ENCODE measurements at regions not wholly inside any gene's neighbourhood (a gene's known extent, or its start where the extent isn't known, plus 50 kb on each side); places are given as distances from the start of the nearest gene placed in this dataset.

DNA sequence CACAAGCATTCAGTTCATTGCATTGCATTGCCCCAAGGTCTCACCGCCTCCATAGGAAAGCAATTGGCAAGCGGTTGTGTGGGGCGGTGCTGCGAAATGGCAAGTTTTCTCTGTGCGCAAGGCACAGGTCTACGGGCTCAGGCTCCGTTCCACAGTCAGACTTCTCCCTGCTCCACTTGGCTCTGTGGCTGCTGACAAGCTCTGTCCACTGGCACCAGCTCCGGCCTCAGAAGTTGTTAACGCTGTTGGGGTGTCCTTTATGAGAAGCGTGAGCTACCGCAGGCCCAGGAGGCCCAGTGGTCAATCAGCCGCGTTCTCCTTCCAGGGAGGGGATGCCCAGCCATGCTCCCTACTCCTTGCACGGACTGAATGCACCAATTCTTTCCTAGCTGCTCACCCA is 87.0 kb upstream of the GATA6 start:
- TF ChIP-seq TAF1 (IDR thresholded peaks at IDR 0.05; ENCODE audit: low read depth, low read length) (no peak), SPI1 (IDR thresholded peaks at IDR 0.05; ENCODE audit: low read depth, low read length) (no peak), POLR2A (IDR thresholded peaks at IDR 0.05; ENCODE audit: low read depth, low read length) (no peak), POU2F2 (IDR thresholded peaks at IDR 0.05; ENCODE audit: low read depth, low read length) (no peak), POLR2AphosphoS5 (IDR thresholded peaks at IDR 0.05; ENCODE audit: low read depth, low read length) (no peak), PAX5 (IDR thresholded peaks at IDR 0.05; ENCODE audit: insufficient read depth, low read length, severe bottlenecking) (no peak)
- DNase-seq (ENCODE audit: insufficient read length, low spot score) (no peak), FAIRE-seq (no peak)

DNA sequence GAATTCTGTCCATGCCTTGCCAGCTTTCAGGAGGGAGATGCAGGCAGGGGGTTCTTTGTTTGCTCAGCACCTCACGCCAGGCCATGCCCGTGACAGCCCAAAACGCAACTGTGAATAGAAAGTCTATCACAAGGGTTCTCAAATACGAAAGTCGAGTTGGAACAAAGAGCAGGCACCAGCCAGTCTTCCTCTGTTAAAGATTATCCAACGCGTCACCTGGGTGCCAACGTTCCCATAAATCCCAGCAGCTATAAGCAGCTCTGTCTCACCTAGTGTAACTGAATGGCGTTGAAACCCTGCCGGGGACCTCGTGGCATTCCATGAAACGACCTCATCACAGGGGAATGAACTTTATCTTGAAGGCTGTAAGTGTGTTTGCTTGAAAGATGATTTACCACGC is 84.8 kb upstream of the GATA6 start:
- TF ChIP-seq POU2F2 (IDR thresholded peaks at IDR 0.05; ENCODE audit: low read depth, low read length) (no peak), POLR2A (IDR thresholded peaks at IDR 0.05; ENCODE audit: low read depth, low read length) (no peak), POLR2AphosphoS5 (IDR thresholded peaks at IDR 0.05; ENCODE audit: low read depth, low read length) (no peak), PAX5 (IDR thresholded peaks at IDR 0.05; ENCODE audit: insufficient read depth, low read length, severe bottlenecking) (no peak), TAF1 (IDR thresholded peaks at IDR 0.05; ENCODE audit: low read depth, low read length) (no peak), SPI1 (IDR thresholded peaks at IDR 0.05; ENCODE audit: low read depth, low read length) (no peak)
- DNase-seq (ENCODE audit: insufficient read length, low spot score): no peak
- FAIRE-seq: no peak

DNA sequence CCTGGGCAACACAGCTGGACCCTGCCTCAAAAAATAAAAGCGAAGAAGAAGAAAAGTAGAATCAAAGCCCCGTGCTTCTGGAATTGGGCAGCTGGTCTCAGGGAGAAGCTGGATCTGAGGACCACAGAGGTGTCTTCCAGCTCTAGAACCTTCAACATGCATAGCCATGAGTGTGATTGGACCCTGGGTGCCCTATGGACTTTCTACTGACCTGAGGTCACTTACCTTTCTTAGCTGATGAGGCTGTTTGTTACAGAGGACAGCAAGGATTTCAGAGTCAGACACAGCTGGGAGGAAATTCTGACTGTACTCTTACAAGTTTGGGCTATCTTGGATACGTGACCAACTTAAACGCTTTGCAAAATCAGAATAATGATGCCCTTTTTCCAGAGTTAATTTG is 82.4 kb upstream of the GATA6 start:
- DNase-seq (ENCODE audit: insufficient read length, low spot score) (no peak), FAIRE-seq (no peak)
- TF ChIP-seq SPI1 (IDR thresholded peaks at IDR 0.05; ENCODE audit: low read depth, low read length) (no peak), POLR2A (IDR thresholded peaks at IDR 0.05; ENCODE audit: low read depth, low read length) (no peak), TAF1 (IDR thresholded peaks at IDR 0.05; ENCODE audit: low read depth, low read length) (no peak), POU2F2 (IDR thresholded peaks at IDR 0.05; ENCODE audit: low read depth, low read length) (no peak), PAX5 (IDR thresholded peaks at IDR 0.05; ENCODE audit: insufficient read depth, low read length, severe bottlenecking) (no peak), POLR2AphosphoS5 (IDR thresholded peaks at IDR 0.05; ENCODE audit: low read depth, low read length) (no peak)

DNA sequence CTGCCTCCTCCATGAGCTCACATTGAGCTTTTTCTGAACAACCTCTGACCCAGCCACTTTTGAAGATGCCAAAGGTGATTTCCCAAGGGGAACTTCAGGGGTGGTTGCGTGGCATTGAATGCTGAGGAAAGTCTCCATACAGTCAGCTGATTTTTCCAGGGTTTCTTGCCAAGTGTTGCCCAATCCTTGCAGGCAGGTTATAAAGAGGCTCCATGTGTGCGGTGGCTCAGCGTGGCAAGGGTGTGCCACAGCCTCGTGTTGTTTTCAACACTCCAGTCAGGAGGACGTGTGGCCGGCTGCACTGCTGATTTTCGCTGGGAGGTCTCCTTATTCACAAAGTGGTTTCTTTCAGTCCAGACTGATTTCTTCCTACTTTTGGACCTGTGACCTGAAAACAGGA is 81.4 kb upstream of the GATA6 start:
- TF ChIP-seq POLR2A (IDR thresholded peaks at IDR 0.05; ENCODE audit: low read depth, low read length): no peak
- DNase-seq (ENCODE audit: insufficient read length, low spot score) (no peak), FAIRE-seq (no peak)

DNA sequence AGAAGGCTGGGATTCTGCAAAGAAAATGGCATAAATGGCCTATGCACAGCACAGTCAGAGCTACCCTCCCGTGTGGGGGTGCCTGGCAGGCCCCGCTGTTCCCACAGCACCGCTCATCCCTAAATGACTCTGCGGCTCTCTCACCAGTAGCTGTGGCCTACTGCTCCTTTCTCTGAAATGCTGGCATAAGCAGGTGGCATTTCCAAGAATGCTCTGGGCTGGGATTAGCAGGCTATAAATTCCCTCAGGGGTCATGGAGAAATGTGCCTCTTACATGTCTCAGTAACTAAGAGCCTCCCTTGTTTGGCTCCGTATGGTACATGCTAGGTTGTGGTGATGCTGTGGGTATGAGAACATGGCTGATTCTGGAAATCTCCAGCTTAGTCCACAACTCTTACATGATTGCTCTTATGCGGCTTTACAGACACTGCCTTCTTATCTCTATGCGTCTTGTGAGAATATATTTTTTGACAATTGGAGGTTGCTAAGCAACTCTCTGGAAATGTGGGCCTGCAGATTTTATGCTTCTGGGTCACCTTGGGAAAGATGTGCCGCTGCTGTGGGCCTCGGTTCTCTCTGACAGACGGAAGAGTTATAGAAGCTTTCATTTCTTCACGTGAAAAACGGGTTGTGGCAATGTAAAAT is 80.3 kb upstream of the GATA6 start:
- no peak for TF ChIP-seq SPI1 (IDR thresholded peaks at IDR 0.05; ENCODE audit: low read depth, low read length)
- TF ChIP-seq POLR2AphosphoS5 (IDR thresholded peaks at IDR 0.05; ENCODE audit: low read depth, low read length): no peak
- TF ChIP-seq TAF1 (IDR thresholded peaks at IDR 0.05; ENCODE audit: low read depth, low read length): no peak
- DNase-seq (ENCODE audit: insufficient read length, low spot score) (no peak), FAIRE-seq (no peak)

DNA sequence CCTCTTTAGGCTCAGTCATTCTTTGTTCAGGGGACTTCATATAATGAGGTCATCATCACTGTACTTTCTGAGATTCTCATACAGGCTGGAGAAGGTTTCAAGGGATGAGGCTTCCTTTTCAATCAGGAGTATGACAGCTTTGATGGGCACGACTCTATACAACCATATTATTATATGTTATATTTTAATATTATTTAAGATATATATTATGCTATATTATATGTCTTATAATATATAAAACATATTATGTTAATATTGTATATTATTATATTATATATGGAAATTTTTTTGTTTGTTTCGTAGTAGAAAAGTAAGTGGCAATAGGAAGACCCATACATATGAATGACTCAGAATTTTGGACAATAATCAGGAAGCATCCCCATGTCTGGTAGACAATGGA is 78.0 kb upstream of the GATA6 start:
- TF ChIP-seq POLR2AphosphoS5 (IDR thresholded peaks at IDR 0.05; ENCODE audit: low read depth, low read length) (no peak), PAX5 (IDR thresholded peaks at IDR 0.05; ENCODE audit: insufficient read depth, low read length, severe bottlenecking) (no peak), TAF1 (IDR thresholded peaks at IDR 0.05; ENCODE audit: low read depth, low read length) (no peak), POU2F2 (IDR thresholded peaks at IDR 0.05; ENCODE audit: low read depth, low read length) (no peak), SPI1 (IDR thresholded peaks at IDR 0.05; ENCODE audit: low read depth, low read length) (no peak), POLR2A (IDR thresholded peaks at IDR 0.05; ENCODE audit: low read depth, low read length) (no peak)

DNA sequence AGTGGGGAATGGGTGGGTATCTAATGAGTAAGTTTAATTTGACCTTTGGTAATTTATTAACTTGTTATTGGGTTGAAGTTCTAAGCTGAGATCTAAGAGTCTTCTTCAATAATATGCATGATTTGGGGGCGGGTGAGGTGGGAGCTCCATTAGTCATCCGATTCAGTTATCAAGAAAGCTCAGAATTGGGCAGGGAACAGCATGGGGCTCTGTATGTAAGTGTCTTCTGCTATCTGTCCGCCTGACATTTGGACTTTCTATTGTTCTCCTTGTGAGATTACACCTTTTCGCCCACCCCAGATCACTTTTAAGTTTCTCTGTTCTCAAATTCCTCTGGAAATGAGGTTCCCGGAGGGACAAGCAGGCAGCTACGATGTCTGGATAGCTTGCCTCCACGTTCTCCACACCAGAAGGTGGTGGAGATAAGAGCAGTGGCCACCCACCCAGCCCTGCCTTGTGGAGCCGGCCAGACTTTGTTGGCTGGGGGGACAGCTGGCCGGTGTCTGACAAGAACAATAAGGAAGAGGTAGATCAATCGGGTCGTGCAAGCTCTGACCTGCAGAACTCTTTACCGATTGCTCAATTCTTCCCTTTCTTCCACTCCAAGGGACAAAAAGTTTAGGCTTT is 75.5 kb upstream of the GATA6 start:
- FAIRE-seq (no peak), DNase-seq (ENCODE audit: insufficient read length, low spot score) (no peak)
- TF ChIP-seq POLR2AphosphoS5 (IDR thresholded peaks at IDR 0.05; ENCODE audit: low read depth, low read length) (no peak), SPI1 (IDR thresholded peaks at IDR 0.05; ENCODE audit: low read depth, low read length) (no peak), POU2F2 (IDR thresholded peaks at IDR 0.05; ENCODE audit: low read depth, low read length) (no peak), TAF1 (IDR thresholded peaks at IDR 0.05; ENCODE audit: low read depth, low read length) (no peak), PAX5 (IDR thresholded peaks at IDR 0.05; ENCODE audit: insufficient read depth, low read length, severe bottlenecking) (no peak), POLR2A (IDR thresholded peaks at IDR 0.05; ENCODE audit: low read depth, low read length) (no peak)

More for the DNA sequence above, 78.0 kb upstream of the GATA6 start:
- DNase-seq (ENCODE audit: insufficient read length, low spot score): no peak
- no peak for FAIRE-seq

DNA sequence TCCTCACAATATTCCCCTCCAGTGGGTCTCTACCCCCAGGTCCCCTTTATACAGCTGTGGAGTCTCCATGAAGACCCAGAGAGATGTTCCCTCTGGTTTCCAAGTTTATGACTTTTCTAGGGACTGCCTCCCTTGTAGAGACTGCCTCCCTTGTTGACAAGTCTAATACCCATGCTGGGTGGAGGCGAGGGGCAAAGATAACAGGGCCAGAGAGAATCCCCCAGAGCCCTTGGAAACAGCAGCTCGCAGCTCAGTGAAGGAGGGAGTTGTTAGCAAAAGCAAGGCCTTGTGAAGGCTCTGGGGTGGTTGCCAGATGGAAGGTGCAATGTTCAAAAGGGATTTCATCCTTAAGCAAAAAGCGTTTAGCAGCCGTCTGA is 75.0 kb upstream of the GATA6 start:
- FAIRE-seq (no peak), DNase-seq (ENCODE audit: insufficient read length, low spot score) (no peak)
- no peak for TF ChIP-seq POU2F2 (IDR thresholded peaks at IDR 0.05; ENCODE audit: low read depth, low read length)
- TF ChIP-seq PAX5 (IDR thresholded peaks at IDR 0.05; ENCODE audit: insufficient read depth, low read length, severe bottlenecking): no peak
- no peak for TF ChIP-seq SPI1 (IDR thresholded peaks at IDR 0.05; ENCODE audit: low read depth, low read length)
- TF ChIP-seq POLR2AphosphoS5 (IDR thresholded peaks at IDR 0.05; ENCODE audit: low read depth, low read length): no peak
- TF ChIP-seq TAF1 (IDR thresholded peaks at IDR 0.05; ENCODE audit: low read depth, low read length): no peak
- TF ChIP-seq POLR2A (IDR thresholded peaks at IDR 0.05; ENCODE audit: low read depth, low read length): no peak

DNA sequence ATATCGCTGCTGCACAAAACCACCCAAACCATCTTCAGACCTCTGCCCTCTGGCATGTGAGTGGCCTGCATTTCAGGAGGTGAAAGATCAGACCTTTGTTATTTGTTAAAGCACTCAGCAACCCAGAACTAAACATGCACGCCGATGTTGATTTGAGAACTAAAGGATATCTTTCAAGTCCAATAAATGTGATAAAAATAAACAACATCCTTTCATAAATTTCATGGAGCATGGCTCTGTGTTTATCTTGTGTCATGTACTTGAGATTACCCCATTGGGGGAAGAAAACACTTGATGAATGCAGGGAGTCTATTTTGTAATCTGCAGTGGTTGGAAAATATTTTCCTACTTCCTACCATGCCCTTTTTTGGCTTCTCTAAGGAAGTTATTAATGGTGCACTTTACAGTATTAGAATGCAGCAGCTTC is 70.8 kb upstream of the GATA6 start:
- DNase-seq (ENCODE audit: insufficient read length, low spot score) (no peak), FAIRE-seq (no peak)
- no peak for TF ChIP-seq POLR2AphosphoS5 (IDR thresholded peaks at IDR 0.05; ENCODE audit: low read depth, low read length)
- no peak for TF ChIP-seq TAF1 (IDR thresholded peaks at IDR 0.05; ENCODE audit: low read depth, low read length)

DNA sequence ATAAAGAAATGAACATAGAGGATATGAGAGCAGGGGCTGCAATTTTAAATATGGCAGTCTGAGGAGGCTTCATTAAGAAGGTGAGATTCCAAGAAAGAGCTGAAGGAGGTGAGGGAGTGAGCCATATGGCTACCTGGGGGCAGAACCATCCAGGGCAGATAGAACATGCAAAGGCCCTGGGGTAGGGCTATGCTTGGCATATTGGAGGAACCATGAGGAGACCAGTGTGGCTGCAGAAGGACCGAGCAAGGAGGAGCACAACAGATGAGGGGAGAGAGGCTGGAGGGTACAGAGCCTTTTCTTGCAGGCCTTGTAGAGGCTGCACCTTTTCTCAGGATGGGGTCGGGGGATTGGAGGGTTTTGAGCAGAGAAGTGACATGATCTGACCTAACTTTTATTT is 69.5 kb upstream of the GATA6 start:
- DNase-seq (ENCODE audit: insufficient read length, low spot score) (no peak), FAIRE-seq (no peak)
- TF ChIP-seq POLR2AphosphoS5 (IDR thresholded peaks at IDR 0.05; ENCODE audit: low read depth, low read length) (no peak), PAX5 (IDR thresholded peaks at IDR 0.05; ENCODE audit: insufficient read depth, low read length, severe bottlenecking) (no peak), TAF1 (IDR thresholded peaks at IDR 0.05; ENCODE audit: low read depth, low read length) (no peak), SPI1 (IDR thresholded peaks at IDR 0.05; ENCODE audit: low read depth, low read length) (no peak), POLR2A (IDR thresholded peaks at IDR 0.05; ENCODE audit: low read depth, low read length) (no peak), POU2F2 (IDR thresholded peaks at IDR 0.05; ENCODE audit: low read depth, low read length) (no peak)
